ENCODE measurements at regions not wholly inside any gene's neighbourhood (a gene's known extent, or its start where the extent isn't known, plus 50 kb on each side); places are given as distances from the start of the nearest gene placed in this dataset.

GRCh38 chr5:6190838-6191237 lies 187.5 kb downstream of the MED10 start:
- no peak for DNase-seq (ENCODE audit: low read depth, low spot score)
- TF ChIP-seq CTCF (conservative IDR thresholded peaks at IDR 0.05) = no peak
- no peaks in the 10 kb centered on the region for H3K36me3 Mint-ChIP-seq (ENCODE audit: low read depth)

GRCh38 chr5:6188976-6189375 lies 189.4 kb downstream of the MED10 start:
- no peak for TF ChIP-seq CTCF (conservative IDR thresholded peaks at IDR 0.05)
- Mint-ChIP-seq H3K9me3 (peaks cover 7% of the 10 kb centered on the region), H3K36me3 (ENCODE audit: low read depth) (no peaks in the 10 kb centered on the region), H3K4me1 (peaks cover 13% of the 10 kb centered on the region), H3K4me3 (no peak overlapping the region), H3K27ac (ENCODE audit: unreplicated experiment) (no peak overlapping the region), H3K27me3 (ENCODE audit: low read depth) (no peaks in the 10 kb centered on the region)
- DNase-seq (ENCODE audit: low read depth, low spot score) = no peak

More at GRCh38 chr5:6190838-6191237, 187.5 kb downstream of the MED10 start:
- H3K9me3 Mint-ChIP-seq = peaks cover 3% of the 10 kb centered on the region
- no peak overlapping the region for H3K27ac Mint-ChIP-seq (ENCODE audit: unreplicated experiment)
- H3K4me3 Mint-ChIP-seq = no peak overlapping the region
- no peaks in the 10 kb centered on the region for H3K27me3 Mint-ChIP-seq (ENCODE audit: low read depth)
- H3K4me1 Mint-ChIP-seq = peaks cover 13% of the 10 kb centered on the region

GRCh38 chr5:6188344-6188743 lies 190.0 kb downstream of the MED10 start:
- TF ChIP-seq CTCF (conservative IDR thresholded peaks at IDR 0.05) = no peak
- H3K27ac Mint-ChIP-seq (ENCODE audit: unreplicated experiment) = no peak overlapping the region
- no peak for DNase-seq (ENCODE audit: low read depth, low spot score)
- no peak overlapping the region for H3K4me3 Mint-ChIP-seq
- peaks cover 7% of the 10 kb centered on the region for H3K9me3 Mint-ChIP-seq
- H3K36me3 Mint-ChIP-seq (ENCODE audit: low read depth) = no peaks in the 10 kb centered on the region
- peaks cover 13% of the 10 kb centered on the region for H3K4me1 Mint-ChIP-seq
- no peaks in the 10 kb centered on the region for H3K27me3 Mint-ChIP-seq (ENCODE audit: low read depth)

GRCh38 chr5:6187501-6187900 lies 190.8 kb downstream of the MED10 start:
- H3K4me3 Mint-ChIP-seq = no peak overlapping the region
- H3K27ac Mint-ChIP-seq (ENCODE audit: unreplicated experiment) = no peak overlapping the region

GRCh38 chr5:6185574-6185973 lies 192.8 kb downstream of the MED10 start:
- no peak for DNase-seq (ENCODE audit: low read depth, low spot score)
- H3K36me3 Mint-ChIP-seq (ENCODE audit: low read depth) = no peaks in the 10 kb centered on the region
- peak overlapping the region; percentile 58 for H3K27ac Mint-ChIP-seq (ENCODE audit: unreplicated experiment)
- no peak overlapping the region for H3K4me3 Mint-ChIP-seq
- peaks cover 15% of the 10 kb centered on the region for H3K27me3 Mint-ChIP-seq (ENCODE audit: low read depth)
- TF ChIP-seq CTCF (conservative IDR thresholded peaks at IDR 0.05) = no peak
- H3K4me1 Mint-ChIP-seq = peaks cover 13% of the 10 kb centered on the region
- peaks cover 7% of the 10 kb centered on the region for H3K9me3 Mint-ChIP-seq

More at GRCh38 chr5:6187501-6187900, 190.8 kb downstream of the MED10 start:
- H3K36me3 Mint-ChIP-seq (ENCODE audit: low read depth) = no peaks in the 10 kb centered on the region
- H3K4me1 Mint-ChIP-seq = peaks cover 13% of the 10 kb centered on the region
- peaks cover 7% of the 10 kb centered on the region for H3K9me3 Mint-ChIP-seq
- no peak for DNase-seq (ENCODE audit: low read depth, low spot score)
- H3K27me3 Mint-ChIP-seq (ENCODE audit: low read depth) = no peaks in the 10 kb centered on the region
- TF ChIP-seq CTCF (conservative IDR thresholded peaks at IDR 0.05) = no peak

- peaks cover 15% of the 10 kb centered on the region for H3K27me3 Mint-ChIP-seq (ENCODE audit: low read depth)
- no peak for DNase-seq (ENCODE audit: low read depth, low spot score)
- no peak overlapping the region for H3K27ac Mint-ChIP-seq (ENCODE audit: unreplicated experiment)
- H3K4me3 Mint-ChIP-seq = no peak overlapping the region
- H3K36me3 Mint-ChIP-seq (ENCODE audit: low read depth) = no peaks in the 10 kb centered on the region
- no peak for TF ChIP-seq CTCF (conservative IDR thresholded peaks at IDR 0.05)
- H3K9me3 Mint-ChIP-seq = peaks cover 4% of the 10 kb centered on the region
- H3K4me1 Mint-ChIP-seq = peaks cover 13% of the 10 kb centered on the region
Observed at GRCh38 chr5:6184481-6184880, 193.9 kb downstream of the MED10 start.
